NCI-H1417 treated with DMSO at 0.1 percent for 48 hours (cell line): ENCODE measurements at regions not wholly inside any gene's neighbourhood (a gene's known extent, or its start where the extent isn't known, plus 50 kb on each side); places are given as distances from the start of the nearest gene placed in this dataset.

Experiments
- DNase-seq: peaks from one replicate; lab custom pipeline; 2025; lab: John Stamatoyannopoulos, UW

DNA sequence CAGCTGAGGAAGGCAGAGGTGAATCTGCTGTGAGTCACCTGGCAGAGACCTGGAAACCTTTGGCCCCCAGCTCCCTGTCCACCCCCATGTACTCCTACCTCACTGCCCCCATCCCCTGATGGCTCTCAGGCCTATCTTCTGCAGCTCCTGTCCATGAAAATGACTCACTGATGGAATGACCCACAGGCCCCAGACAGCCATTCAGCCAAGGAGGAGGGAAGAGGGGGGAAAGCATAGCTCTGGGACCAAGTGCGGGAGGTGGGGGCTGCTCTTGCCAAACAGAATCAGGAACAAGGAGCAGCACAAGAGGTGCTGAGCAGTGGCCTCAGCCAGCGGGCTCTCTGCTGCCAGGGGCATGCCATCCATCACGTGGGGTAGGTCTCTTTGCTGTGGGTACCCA, 111.4 kb upstream of the C1QTNF9B start:
- no peak for DNase-seq

DNA sequence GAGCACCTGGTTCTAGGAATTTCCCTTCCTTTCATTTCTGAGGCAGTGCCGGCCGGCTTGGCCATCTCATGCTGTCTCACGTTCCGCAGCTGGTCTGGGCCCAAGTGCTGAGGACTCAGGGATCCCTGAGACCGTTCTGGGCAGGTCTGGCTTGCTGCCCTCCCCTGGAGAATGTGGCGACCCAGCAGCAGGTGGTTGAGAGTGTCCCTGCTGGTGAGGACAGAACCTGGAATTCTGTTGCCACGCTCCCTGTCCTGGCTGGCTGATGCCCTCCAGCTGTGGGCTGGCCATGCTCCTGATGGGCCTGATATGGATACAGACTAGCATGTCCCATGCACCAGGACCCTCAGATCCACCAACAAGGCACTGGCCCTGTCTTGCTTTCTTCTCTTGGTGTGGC, 114.0 kb upstream of the C1QTNF9B start:
- no peak for DNase-seq

DNA sequence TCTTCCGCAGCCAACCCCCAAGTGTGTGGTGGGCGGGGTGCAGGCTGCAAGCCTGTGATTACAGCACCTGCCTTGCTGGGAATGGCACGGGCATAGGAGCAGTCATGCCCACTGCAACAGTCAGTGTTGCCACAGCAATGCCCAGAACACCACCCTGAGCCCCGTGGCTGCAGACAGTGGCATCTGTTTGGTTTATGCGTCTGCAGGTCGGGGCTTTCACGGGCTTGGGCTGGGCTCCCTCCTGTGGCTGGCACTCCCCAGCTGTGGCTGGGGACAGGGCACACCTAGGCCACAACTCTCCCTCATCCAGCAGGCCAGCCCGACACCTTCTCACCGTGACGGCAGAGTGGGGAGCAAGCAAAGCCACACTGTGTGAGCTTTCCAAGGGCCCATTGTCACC, 115.3 kb upstream of the C1QTNF9B start:
- no peak for DNase-seq

DNA sequence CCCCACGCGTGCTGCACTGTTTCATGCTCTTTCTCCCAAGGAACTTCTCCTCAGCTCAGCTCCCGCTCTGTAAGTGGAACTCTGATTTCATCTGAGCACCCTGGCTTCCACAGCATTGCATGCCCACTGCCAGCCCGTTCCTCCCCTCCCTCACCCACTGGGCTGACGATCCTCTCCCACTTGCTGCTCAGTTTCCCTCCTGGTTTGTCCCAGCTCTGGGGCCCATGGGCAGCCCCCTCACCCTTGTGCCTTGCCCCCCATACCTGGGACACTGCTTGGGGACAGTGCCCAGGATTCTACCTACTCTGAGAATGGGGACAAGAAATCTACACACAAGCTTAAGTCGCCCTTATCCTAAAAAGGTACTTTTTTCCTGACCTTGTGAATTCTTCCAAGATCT, 115.9 kb upstream of the C1QTNF9B start:
- DNase-seq = no peak

DNA sequence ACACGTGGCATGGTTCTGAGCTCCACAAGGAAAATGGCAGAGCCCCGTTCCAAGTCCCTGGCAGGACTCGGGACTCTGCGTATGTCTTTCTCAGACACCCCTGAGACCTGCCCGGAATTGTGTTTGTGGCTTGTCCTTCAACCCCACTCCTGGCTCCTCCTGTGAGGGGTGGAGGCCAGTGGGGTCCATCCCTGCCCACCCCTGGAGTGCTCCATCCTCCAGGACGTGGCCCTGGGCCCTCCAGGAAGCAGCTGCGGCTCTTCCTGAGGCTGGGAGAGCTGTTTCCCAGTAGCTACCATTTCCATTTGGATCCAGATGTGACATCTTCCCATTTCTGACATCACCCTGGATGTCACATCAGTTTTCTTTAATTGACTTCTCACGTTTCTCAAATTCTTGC, 118.7 kb upstream of the C1QTNF9B start:
- DNase-seq = no peak

DNA sequence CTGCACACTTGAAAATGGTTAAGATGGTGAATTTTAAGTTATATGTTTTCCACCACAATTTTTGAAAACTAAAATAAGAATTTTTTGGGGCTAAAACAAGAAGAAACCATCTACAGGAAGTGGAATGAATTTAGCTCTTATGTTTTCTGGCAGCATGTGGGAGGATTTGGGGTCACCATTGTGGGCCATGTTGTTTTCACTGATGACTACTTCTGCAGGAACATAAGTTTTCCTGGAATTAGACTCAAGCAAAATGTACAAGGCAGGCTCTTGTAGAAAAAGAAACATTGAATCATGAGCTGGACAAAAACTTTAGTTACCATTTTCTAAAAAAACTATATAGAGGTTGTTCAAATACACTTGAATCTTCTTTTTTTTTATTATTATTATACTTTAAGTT, 125.3 kb upstream of the C1QTNF9B start:
- no peak for DNase-seq

DNA sequence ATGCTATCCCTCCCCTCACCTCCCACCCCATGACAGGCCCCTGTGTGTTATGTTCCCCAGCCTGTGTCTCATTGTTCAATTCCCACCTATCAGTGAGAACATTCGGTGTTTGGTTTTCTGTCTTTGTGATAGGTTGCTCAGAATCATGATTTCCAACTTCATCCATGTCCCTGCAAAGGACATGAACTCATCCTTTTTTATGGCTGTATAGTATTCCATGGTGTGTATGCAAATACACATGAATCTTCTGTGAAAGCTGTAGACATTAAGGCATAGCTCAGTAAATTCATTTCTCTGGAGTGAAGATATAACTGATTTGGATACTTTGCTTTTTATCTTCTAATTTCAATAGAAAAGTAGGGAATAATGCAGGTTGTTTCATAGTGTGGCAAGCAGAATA, 125.8 kb upstream of the C1QTNF9B start:
- no peak for DNase-seq

DNA sequence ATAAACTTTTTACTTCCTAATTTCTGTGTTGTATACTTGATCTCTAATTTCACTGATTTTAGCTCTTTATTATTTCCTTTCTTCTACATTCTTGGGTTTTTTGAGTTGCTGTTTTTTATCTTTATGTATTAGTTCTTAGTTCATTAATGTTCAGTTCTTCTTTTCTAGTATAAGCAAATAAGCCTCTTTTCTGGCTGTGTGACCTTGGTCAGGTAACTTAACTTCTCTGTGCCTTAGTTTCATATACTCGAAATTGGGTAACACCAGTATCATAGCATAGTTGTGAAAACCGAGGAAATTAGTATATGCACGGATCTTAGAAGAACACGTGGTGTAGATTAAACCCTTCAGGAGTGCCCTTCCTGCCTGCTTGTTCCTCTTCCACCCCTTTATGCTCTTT, 130.2 kb upstream of the C1QTNF9B start:
- DNase-seq = no peak

DNA sequence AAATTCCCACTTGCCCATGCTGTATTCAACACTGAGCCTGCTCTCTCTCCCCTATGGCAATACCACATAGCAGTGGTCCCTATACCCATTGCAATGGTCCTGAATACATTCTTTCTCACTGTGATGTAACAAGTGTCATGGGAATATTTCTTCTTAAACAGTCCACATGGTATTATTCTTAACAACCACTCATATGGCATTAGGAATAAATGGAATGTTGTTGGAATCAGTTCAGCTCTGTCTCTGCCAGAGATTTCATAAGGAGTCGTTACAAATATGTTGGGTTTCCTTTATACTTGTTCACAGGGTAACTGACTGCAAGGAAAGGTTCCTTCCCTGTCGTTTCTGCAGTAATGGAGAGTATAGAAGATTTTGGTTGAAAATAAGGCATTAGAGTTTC, 128.3 kb upstream of the SPATA13 start:
- DNase-seq = no peak

DNA sequence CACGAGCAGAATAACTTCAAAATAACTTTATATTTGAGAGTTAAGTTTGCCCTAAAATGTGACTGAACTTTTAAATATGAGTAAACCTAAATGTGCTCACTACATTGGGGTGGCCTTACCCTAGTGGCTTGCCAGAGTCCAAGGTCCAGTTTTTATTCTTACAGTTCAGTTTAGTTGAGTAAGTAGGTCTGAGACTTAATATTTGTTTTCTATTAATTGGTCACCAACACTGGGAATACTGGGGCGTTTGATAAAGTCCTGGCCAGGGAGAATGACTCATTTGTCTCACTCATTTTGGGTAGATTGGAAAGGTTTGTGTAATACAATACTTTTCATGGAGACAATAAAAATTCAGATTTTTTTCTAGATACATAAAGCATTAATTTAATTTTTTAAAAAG, 127.8 kb upstream of the SPATA13 start:
- DNase-seq = no peak

DNA sequence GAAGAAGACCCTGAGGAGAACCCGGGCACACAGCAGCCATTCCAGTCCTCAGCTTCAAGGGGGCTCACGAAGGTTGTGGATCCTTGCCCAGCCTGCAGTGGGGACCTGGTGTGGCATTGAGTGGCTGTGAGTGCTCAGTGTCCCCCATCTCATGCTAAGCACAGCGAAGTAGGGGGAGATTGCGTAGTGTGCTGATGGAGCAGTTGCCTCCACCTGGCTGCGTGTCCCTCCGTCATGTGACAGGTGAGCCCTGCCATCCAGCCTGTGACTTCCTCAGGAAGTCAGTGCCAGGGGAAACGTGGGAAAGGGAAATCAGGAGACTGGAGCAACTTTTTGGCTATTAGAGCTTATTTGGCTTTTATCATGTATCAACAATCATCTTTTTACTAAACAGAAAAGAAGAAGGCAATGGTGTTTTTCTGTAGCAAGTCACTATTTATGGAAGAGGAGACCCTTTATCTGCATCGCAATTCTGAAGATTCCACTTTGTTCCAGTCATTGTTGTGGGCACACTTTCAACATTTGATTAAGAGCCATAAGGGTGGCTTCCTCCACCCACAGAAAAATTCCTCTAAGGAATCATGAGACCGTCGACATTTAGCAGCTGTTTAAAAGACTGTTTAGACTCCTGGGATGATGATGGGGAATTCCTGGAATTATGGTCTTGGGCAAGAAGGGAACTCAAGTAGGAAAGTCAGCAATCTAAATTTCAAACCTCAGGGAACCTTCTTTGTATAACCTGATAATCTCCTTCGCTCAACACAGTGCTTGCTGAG, 126.8 kb upstream of the SPATA13 start:
- DNase-seq = no peak

DNA sequence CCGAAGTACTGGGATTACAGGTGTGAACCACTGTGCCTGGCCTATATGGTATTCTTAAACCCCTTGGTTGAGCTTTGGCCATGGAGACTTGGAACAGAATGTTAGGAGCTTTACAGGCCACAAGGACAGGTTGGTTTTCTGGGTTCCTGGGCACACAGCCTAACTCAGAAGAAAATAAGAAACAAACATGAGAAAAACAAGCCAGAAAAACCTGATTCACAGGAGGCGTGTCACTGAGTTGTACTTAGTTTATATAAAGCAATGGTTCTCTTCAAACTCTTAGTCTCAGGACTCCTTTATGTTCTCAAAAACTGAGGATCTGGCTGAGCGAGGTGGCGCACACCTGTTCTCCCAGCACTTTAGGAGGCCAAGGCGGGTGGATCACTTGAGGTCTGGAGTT, 125.1 kb upstream of the SPATA13 start:
- DNase-seq = no peak

DNA sequence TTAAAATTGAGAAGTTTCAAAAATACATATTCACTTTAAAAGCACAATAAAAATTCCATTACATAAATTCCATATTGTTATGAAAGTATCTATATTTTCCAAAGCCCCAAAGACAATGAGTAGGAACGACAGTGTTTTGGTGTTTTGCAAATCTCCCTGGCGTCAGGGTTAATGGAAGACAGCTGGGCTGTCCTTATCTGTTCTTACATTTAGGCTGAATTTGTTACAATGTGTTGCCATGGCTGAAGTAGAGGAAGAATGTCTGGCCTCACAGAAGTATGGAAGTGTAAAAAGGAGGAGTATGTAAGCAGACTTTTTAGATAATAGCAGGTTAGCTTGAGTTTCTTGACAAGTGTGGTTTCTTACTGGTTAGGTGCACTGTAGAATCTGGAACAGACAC, 124.4 kb upstream of the SPATA13 start:
- DNase-seq = no peak

DNA sequence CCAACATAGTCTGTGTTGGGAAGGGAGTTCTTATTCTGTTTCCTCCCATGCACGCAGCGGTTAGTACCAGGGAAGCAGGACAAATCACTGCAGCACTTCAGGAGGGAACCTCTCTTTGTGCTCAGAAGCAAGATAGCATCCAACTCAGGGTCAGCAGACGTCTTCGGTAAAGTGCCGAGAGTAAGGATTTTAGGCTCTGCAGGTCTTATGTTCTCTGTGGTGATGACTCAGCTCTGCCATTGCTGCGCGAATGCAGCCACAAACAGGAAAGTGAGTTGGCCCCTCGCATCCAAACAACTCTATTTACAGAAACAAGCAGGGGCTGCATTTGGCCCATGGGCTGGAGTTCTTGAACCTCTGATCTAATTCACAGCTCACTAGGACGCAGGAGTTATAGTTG, 122.1 kb upstream of the SPATA13 start:
- no peak for DNase-seq

DNA sequence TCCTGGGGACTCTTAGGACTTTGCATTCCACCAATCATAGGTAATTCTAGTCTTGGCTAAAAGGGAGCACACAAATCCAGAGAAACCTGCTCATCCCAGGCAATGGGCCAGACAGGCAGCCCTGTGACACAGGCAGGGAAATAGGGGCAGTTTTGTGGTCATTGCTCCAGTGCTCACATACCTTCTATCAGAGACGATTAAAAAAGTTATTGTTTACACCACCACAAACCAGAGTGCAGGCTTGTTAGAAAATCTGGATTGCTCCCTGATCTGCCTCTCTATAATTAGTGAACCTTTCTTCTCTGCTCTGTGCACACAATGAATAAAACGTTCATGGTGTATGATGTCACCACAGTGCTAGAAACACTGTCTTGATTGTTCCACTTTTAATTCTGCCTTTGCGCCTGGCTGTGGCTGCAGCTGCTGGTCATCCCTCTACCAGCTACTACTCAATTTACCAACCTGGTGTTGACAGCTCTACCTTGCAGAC, 121.6 kb upstream of the SPATA13 start:
- no peak for DNase-seq

DNA sequence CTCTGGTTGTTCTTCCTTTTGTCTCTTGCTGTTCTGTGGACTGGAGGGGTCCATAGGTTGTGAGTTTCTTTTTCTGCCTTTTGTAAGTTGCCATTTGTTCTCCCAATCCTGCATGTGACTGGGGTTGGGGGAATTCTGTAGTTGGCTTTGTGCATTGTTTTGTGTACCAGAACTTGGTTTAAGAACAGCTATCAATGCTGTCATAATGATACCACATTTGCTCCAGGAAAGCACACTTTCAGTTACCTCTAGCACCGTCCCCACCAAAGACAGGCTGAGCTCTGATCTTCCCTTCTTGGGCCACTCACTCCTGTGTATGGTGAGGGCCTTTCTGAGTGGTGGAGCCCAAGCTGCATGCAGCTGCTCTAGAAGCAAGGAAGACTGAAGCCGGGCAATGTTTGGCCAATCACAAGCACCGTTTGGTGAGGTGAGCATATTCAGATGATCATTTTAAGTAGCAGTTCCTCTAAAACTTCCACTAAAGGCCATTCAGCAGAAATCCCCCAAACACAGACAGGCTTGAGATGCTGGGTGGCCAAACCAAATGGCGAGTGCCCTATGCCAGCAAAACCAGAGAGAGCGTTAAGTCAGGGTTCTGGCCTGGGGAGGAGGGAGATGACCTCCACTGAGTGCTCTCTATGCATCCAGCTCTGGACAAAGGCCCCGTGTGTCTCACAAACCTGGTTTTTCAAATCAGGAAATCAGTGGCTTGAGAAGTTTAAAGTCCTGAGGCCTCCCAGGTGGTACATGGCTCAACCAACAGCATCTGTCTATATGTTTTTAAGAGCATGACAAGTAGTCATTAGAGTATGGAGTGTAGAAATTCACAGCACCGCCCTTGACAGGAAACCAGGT, 120.7 kb upstream of the SPATA13 start:
- DNase-seq = no peak

DNA sequence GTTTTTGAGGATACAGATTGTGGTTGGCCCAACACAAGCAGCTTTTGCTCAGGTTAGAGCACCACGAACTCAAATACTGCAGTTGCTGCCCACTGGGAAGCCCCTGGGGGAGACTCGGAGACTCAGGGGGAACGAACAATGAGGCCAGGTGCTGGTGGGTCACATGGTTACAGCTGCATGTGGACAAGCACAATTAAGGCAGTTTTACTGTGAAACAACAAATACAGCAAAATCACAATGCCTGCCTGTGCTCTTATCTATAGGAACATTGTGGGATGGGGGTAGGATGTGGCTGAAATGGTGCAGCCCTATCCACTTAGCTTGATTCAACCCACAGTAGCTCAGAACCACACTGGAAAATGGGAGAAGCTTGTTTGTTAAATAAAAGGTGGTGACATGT, 119.7 kb upstream of the SPATA13 start:
- no peak for DNase-seq

DNA sequence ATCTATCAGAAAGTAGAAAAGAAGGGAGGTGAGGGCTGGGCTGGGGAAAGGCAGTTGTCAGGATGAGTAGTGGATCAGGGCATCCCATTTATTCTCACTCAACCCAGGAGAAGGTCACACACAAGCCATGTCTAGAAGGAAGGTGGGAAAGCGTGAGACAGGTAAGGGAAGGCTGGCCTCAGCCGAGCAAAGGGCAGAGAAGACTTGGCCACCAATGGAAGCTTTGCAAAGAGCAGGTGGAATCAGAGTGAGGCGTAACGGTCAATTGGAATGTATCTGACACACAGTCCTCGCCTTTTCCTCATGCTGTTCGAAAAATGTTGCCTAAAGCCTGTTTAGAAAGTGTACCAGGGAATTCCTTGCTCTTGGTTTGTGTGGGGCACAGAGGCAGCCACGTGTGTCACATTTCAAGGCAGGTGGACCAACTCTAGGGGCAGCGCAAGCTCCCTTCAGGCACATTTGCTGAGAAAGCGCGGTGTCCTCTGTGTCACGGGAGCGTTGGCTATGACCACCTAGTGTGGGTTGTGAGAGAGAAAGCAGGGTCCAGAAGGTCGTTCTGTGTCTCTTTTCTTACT, 118.8 kb upstream of the SPATA13 start:
- no peak for DNase-seq

DNA sequence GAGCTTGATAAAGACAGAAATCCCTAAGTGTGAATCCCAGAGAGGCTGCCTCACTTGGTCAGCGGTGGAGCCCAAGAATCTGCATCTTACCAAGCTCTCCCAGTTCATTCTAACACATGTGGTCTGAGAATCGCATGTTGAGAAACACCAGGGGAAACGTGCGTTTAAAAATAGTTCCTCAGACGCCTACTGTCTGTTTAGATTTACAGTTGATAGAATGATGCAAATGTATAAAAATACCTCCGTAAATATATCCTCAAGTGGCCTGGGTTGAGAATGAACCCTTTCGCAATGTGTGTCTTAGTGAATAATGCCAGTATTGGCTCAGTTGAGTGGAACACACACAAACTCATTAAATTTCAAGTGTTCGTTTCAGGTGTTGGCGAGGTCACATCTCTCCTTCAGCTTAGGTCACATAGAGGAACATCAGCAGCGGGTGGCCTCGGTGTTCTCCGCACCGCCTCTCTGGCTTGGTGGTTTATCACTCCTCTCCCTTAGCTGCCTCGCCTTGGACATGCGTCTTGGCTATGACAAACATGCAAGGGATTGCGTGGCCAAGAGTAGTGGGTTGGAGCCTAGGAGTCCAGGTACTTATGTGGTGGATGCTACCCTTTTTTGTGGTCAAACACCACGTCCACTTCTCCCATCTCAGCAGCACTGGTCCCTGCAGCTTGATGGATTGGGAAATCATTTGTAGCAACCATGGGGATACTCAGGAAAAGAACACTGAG, 117.6 kb upstream of the SPATA13 start:
- DNase-seq = no peak

DNA sequence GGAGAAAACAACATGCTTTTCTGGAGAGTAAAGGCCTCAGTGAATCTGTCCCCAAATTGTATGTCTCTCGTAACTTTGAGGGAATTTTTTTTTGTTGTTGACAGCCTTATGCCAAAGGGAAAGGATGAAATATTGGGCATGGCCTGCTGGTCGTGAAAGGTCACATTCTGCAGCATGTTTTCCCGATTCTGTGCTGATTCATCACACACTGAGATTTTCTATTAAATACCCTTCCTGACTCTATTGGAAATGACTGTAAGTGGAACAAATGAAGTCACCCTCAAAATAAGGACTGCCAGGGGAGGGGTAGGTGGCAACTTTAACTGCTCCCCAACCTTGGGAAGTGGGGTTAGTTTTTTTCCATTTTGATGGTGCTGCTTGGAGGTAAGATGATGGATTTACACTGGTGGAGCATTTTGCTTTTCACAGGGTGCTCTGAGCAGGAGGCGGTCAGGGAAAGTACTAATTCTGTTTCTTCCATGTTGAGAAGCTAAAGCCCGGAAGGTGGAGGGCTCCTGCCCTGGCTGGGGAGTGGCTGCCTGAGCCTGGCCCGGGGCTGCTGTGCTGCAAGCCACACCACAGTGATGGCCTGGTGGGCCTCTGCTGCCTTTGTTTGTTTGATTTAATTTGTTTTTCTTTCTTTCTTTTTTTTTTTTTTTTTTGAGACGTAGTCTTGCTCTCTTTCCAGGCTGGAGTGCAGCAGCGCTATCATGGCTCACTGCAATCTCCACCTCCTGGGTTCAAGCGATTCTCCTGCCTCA, 116.8 kb upstream of the SPATA13 start:
- DNase-seq = no peak

DNA sequence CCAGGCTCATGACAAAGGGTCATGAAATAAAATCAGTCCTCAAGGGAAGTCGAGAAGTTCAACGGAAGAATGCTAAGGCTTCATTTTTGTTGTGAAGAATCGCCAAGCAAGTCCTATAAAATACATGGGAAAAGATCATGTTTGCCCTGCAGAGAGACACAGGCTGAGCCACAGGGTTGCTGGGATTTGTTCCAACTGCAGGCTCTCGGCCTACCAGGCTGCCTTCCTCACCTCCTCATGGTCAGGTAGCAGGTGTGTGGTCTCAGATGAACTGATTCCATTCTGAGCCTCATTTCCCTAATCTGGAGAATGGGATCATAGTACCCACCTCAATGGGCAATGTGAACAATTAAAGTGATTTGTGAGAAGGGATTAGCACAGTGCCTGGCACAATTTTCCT, 114.9 kb upstream of the SPATA13 start:
- DNase-seq = no peak

DNA sequence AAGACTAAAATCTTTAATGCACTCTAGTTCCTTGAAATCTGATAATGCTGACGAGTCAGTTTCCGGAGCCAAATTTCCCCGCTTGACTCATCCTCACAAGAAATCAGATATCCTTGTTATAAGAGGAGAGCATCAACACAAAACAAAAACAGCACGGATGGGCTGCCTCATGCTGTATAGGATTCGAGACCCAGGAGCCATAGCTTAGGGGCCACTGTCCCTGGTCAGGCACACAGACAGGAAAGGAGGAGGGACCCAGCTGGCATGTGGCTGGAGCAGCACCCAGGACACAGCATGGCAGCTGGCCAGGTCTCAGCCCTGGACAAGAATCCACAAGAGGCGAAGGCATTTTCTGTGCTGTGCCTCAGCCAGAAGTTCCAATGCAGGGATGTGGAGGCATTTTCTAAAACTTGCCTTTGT, 110.2 kb upstream of the SPATA13 start:
- no peak for DNase-seq
